ENCODE measurements at regions not wholly inside any gene's neighbourhood (a gene's known extent, or its start where the extent isn't known, plus 50 kb on each side); places are given as distances from the start of the nearest gene placed in this dataset.

DNA sequence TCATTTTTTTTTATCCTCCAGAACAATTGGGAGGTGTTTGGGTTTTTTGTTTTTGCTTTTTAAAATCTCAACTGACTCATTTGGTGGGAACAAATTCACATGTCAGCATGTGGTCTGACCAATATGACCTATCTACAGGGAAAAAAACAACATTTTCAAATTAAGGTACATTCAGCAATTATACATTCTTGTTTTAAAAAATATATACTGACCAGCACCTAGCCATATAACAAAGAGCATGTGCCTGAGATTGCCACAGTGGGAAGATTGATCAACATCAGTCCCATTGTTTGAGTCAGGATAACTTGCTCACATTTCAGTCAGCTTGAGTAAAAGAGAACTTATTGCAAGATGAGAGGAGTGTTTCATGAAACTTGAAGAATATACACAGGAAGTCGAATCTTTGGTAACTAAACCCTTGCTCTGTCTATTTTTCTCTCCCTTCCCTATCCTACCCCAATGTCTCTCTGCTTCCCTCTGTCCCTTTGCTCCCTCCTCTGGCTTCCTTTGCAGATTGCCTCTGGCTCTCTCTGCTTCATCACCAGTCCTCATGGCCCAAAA is 163.2 kb upstream of the TAB2 start:
- Histone ChIP-seq H2AFZ (ENCODE audit: low read length) (no peak overlapping the region), H3K4me3 (ENCODE audit: insufficient read depth, low read length) (no peak overlapping the region), H3K9me3 (ENCODE audit: low read depth, low read length) (no peaks in the 10 kb centered on the region), H3K27me3 (ENCODE audit: insufficient read depth, low read length) (peaks cover 12% of the 10 kb centered on the region), H4K20me1 (ENCODE audit: insufficient read depth, low read length) (no peaks in the 10 kb centered on the region), H3K4me1 (ENCODE audit: insufficient read depth, low read length) (no peaks in the 10 kb centered on the region), H3K27ac (ENCODE audit: low read depth, low read length) (no peak overlapping the region), H3K79me2 (ENCODE audit: insufficient read depth, low read length) (no peaks in the 10 kb centered on the region), H3K36me3 (ENCODE audit: insufficient read depth, low read length) (no peaks in the 10 kb centered on the region), H3K4me2 (ENCODE audit: insufficient read depth, low read length) (no peak overlapping the region)
- DNase-seq (ENCODE audit: insufficient read length, low spot score, missing footprints), result no peak
- TF ChIP-seq, protein P1, sequence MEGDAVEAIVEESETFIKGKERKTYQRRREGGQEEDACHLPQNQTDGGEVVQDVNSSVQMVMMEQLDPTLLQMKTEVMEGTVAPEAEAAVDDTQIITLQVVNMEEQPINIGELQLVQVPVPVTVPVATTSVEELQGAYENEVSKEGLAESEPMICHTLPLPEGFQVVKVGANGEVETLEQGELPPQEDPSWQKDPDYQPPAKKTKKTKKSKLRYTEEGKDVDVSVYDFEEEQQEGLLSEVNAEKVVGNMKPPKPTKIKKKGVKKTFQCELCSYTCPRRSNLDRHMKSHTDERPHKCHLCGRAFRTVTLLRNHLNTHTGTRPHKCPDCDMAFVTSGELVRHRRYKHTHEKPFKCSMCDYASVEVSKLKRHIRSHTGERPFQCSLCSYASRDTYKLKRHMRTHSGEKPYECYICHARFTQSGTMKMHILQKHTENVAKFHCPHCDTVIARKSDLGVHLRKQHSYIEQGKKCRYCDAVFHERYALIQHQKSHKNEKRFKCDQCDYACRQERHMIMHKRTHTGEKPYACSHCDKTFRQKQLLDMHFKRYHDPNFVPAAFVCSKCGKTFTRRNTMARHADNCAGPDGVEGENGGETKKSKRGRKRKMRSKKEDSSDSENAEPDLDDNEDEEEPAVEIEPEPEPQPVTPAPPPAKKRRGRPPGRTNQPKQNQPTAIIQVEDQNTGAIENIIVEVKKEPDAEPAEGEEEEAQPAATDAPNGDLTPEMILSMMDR (IDR thresholded peaks at IDR 0.05; ENCODE audit: extremely low read depth, low read depth, low read length), result no peak

DNA sequence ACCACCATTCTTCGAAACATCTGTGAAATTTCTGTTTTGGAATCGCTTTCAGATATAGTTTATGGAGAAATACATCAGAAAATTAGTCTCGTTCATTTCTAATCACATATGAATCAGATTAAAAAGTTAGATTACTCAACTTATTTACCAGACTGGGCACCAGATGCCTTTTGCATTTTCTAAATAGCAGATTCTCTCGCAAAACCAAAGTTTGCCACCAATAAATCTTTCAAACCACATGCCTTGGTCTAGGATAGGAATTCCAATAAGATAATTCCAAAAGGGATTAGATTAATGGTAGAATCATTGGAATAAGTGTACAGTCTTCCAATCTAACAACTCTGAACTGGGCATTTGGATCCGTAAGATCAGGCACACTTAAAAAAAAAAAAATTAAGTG is 160.4 kb upstream of the TAB2 start:
- H3K79me2 ChIP-seq (ENCODE audit: insufficient read depth, low read length), result no peaks in the 10 kb centered on the region
- no peaks in the 10 kb centered on the region for H3K9me3 ChIP-seq (ENCODE audit: low read depth, low read length)
- H3K4me1 ChIP-seq (ENCODE audit: insufficient read depth, low read length), result no peaks in the 10 kb centered on the region
- TF ChIP-seq, protein P1 (IDR thresholded peaks at IDR 0.05; ENCODE audit: extremely low read depth, low read depth, low read length), result no peak
- H3K27ac ChIP-seq (ENCODE audit: low read depth, low read length), result no peak overlapping the region
- H3K27me3 ChIP-seq (ENCODE audit: insufficient read depth, low read length), result peaks cover 10% of the 10 kb centered on the region
- no peak overlapping the region for H2AFZ ChIP-seq (ENCODE audit: low read length)
- H4K20me1 ChIP-seq (ENCODE audit: insufficient read depth, low read length), result no peaks in the 10 kb centered on the region
- no peak overlapping the region for H3K4me3 ChIP-seq (ENCODE audit: insufficient read depth, low read length)
- no peak overlapping the region for H3K4me2 ChIP-seq (ENCODE audit: insufficient read depth, low read length)
- no peak for DNase-seq (ENCODE audit: insufficient read length, low spot score, missing footprints)
- H3K36me3 ChIP-seq (ENCODE audit: insufficient read depth, low read length), result no peaks in the 10 kb centered on the region

DNA sequence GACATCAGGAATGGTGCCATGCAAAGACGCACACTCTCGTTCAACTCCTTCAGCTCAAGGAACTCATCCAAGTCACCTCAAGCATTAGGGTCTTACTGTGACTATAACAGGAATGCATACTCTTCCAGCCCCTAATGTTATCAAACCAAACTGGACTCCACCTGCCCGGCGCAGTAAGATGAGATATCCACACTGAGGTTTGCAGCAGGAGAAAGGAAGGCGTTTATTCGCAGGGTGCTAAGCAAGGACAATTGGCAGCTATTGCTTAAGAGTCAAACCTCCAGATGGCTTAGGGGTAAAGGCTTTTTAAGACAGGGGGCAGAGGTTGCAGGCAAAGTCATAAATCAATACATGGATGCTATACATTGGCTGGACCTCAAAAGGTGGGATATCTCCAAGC is 159.4 kb upstream of the TAB2 start:
- no peak for DNase-seq (ENCODE audit: insufficient read length, low spot score, missing footprints)
- TF ChIP-seq, protein P1 (IDR thresholded peaks at IDR 0.05; ENCODE audit: extremely low read depth, low read depth, low read length), result no peak
- Histone ChIP-seq H3K4me2 (ENCODE audit: insufficient read depth, low read length) (no peak overlapping the region), H4K20me1 (ENCODE audit: insufficient read depth, low read length) (no peaks in the 10 kb centered on the region), H3K4me3 (ENCODE audit: insufficient read depth, low read length) (no peak overlapping the region), H3K27me3 (ENCODE audit: insufficient read depth, low read length) (peaks cover 10% of the 10 kb centered on the region), H3K36me3 (ENCODE audit: insufficient read depth, low read length) (no peaks in the 10 kb centered on the region), H3K4me1 (ENCODE audit: insufficient read depth, low read length) (no peaks in the 10 kb centered on the region), H2AFZ (ENCODE audit: low read length) (no peak overlapping the region), H3K27ac (ENCODE audit: low read depth, low read length) (no peak overlapping the region), H3K79me2 (ENCODE audit: insufficient read depth, low read length) (no peaks in the 10 kb centered on the region), H3K9me3 (ENCODE audit: low read depth, low read length) (no peaks in the 10 kb centered on the region)

DNA sequence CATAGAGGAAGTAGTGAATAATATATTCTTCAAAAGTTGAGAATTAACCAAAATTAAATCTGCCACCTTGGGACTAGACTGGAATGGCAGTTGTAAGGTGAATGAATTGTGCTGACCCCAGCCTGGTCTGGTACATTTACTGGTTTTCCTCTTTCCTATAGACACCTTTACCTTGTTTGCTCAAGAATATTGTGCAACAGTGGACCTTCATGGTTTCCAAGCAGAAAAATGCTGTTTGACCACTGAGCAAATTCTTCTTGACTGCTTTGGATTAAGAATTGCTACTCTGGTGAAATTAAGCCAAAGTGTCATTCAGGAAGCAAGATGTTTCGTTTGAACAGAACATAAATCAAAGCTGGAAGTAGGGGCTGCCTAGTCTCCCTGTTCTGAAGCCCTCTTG is 156.6 kb upstream of the TAB2 start:
- no peak for DNase-seq (ENCODE audit: insufficient read length, low spot score, missing footprints)
- peaks cover 10% of the 10 kb centered on the region for H3K27me3 ChIP-seq (ENCODE audit: insufficient read depth, low read length)

More for the DNA sequence above, 156.6 kb upstream of the TAB2 start:
- no peak overlapping the region for H3K27ac ChIP-seq (ENCODE audit: low read depth, low read length)
- H3K4me1 ChIP-seq (ENCODE audit: insufficient read depth, low read length), result no peaks in the 10 kb centered on the region
- no peak overlapping the region for H3K4me3 ChIP-seq (ENCODE audit: insufficient read depth, low read length)
- no peak overlapping the region for H3K4me2 ChIP-seq (ENCODE audit: insufficient read depth, low read length)
- H2AFZ ChIP-seq (ENCODE audit: low read length), result no peak overlapping the region
- no peaks in the 10 kb centered on the region for H3K9me3 ChIP-seq (ENCODE audit: low read depth, low read length)
- TF ChIP-seq, protein P1 (IDR thresholded peaks at IDR 0.05; ENCODE audit: extremely low read depth, low read depth, low read length), result no peak
- H3K79me2 ChIP-seq (ENCODE audit: insufficient read depth, low read length), result no peaks in the 10 kb centered on the region
- H3K36me3 ChIP-seq (ENCODE audit: insufficient read depth, low read length), result no peaks in the 10 kb centered on the region
- no peaks in the 10 kb centered on the region for H4K20me1 ChIP-seq (ENCODE audit: insufficient read depth, low read length)

All from osteoblast (primary cell).